ENCODE measurements at regions not wholly inside any gene's neighbourhood (a gene's known extent, or its start where the extent isn't known, plus 50 kb on each side); places are given as distances from the start of the nearest gene placed in this dataset.
"Not testable (repeated sequence)": the region's sequence is repeated elsewhere in the genome, so short reads cannot be mapped to it uniquely, and the experiment has no call there.

DNA sequence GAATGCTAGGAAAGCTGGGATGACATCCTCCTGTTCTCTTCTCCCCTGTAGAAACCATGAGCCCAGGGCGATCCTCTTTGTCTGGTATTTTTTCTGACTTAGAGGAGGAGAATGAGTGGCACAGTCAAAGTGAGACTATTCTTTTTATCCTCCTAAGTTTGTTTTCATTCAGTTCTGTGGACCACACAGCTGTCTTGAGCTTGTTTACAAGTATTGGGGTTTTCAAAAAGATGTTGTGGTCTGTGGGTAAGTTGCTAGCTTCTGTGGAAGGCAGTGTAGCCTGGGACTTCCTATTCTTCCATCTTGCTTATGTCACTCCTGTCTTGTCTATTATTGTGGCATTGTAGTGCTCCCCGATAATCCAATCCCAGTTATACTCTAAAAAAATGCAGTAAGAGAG is 223.0 kb downstream of the PAPSS1 start:
- POLR2A ChIA-PET, result no interaction called here
- Mint-ChIP-seq H3K9me3 (peaks cover 0 to 22% (median 14%) of the 10 kb centered on the region in 9 donors), H3K27ac (no peak overlapping the region), H3K4me1 (no peaks in the 10 kb centered on the region), H3K36me3 (peaks cover 0 to 6% (median 0%) of the 10 kb centered on the region in 3 donors), H3K4me3 (no peak overlapping the region), H3K27me3 (peaks cover 3 to 13% (median 7%) of the 10 kb centered on the region in 5 donors)
- no peak for DNase-seq
- no peak for ATAC-seq

DNA sequence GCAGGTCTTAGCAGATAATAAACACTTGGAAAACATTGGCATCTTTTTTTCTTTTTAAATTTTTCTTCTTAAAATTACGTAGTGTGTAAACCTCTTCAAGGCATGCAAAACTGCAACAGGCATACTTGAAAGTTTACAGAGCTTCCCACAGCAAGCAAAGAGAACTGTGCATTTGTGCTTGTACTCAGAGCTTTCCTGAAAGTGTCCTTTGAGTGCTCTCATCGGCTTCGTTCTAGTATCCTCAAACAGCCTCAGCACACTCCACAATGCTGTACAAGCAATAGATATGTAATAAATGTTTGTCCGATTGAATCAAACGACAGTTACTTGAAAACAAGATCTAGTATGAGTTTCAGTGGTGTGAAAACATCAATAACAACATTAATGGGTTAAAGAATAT is 227.5 kb downstream of the PAPSS1 start:
- no peak for ATAC-seq
- no peak for DNase-seq
- Mint-ChIP-seq H3K27ac (no peak overlapping the region), H3K9me3 (peaks cover 0 to 22% (median 8%) of the 10 kb centered on the region in 9 donors), H3K4me3 (no peak overlapping the region), H3K4me1 (no peaks in the 10 kb centered on the region), H3K27me3 (peaks cover 0 to 4% (median 0%) of the 10 kb centered on the region in 5 donors), H3K36me3 (no peaks in the 10 kb centered on the region)
- POLR2A ChIA-PET, result no interaction called here

DNA sequence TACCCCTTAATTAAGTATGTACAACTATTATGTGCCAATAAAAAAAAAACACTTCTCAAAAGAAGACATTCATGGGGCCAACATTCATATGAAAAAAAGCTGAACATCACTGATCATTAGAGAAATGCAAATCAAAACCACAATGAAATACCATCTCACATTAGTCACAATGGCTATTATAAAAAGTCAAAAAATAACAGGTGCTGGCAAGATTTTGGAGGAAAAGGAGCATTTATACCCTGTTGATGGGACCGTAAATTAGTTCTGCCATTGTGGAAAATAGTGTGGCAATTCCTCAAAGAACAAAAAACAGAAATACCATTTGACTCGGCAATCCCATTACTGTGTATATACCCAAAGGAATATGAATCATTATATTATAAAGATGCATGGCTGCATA is 229.9 kb downstream of the PAPSS1 start:
- Mint-ChIP-seq H3K27ac (no peak overlapping the region), H3K4me3 (no peak overlapping the region), H3K36me3 (no peaks in the 10 kb centered on the region), H3K4me1 (no peaks in the 10 kb centered on the region), H3K9me3 (peaks cover 0 to 10% (median 3%) of the 10 kb centered on the region in 9 donors), H3K27me3 (peaks cover 0 to 4% (median 0%) of the 10 kb centered on the region in 5 donors)
- DNase-seq, result no peak
- POLR2A ChIA-PET, result no interaction called here
- ATAC-seq, result no peak

DNA sequence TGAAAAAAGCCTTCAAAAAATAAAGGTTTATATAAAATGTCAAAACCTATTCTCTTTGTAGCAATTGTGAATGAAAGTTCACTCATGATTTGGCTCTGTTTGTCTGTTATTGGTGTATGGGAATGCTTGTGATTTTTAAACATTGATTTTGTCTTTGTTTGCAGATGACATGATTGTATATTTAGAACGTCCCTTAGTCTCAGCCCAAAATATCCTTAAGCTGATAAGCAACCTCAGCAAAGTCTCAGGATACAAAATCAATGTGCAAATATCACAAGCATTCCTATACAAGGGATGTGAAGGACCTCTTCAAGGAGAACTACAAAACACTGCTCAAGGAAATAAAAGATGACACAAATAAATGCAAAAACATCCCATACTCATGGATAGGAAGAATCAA is 236.4 kb downstream of the PAPSS1 start:
- H3K27ac Mint-ChIP-seq, H3K4me1 Mint-ChIP-seq, DNase-seq, H3K4me3 Mint-ChIP-seq, POLR2A ChIA-PET, ATAC-seq: not testable (repeated sequence)
- H3K36me3 Mint-ChIP-seq, result peaks cover 0 to 35% (median 0%) of the 10 kb centered on the region in 3 donors
- peaks cover 0 to 22% (median 2%) of the 10 kb centered on the region in 5 donors for H3K27me3 Mint-ChIP-seq
- H3K9me3 Mint-ChIP-seq, result peaks cover 13 to 58% (median 29%) of the 10 kb centered on the region in 9 donors

DNA sequence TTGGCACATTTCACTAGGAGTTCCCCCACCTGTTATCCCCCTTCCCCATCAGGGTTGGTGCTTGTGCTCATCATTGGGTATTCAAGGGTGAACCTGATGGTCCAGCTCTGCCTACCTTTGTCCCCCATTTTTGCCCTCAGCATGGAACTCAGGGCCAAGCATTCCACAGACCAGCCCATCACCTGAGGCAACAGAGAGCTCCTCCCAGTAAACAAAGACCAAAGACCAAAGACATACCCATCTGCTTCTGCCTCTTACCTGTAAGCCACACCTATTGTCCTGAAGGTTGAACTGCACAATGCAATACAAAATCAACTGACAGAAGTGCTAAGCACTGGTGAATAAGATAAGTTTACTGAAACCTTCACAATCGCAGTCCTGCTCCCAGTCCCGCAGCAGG is 237.5 kb downstream of the PAPSS1 start:
- peaks cover 13 to 66% (median 32%) of the 10 kb centered on the region in 9 donors for H3K9me3 Mint-ChIP-seq
- DNase-seq, result no peak
- no peak for ATAC-seq
- peaks cover 0 to 22% (median 2%) of the 10 kb centered on the region in 5 donors for H3K27me3 Mint-ChIP-seq
- H3K27ac Mint-ChIP-seq, result no peak overlapping the region
- H3K4me1 Mint-ChIP-seq, result peaks cover 0 to 2% (median 0%) of the 10 kb centered on the region in 4 donors
- H3K36me3 Mint-ChIP-seq, result peaks cover 0 to 40% (median 0%) of the 10 kb centered on the region in 3 donors
- no peak overlapping the region for H3K4me3 Mint-ChIP-seq
- POLR2A ChIA-PET, result no interaction called here

DNA sequence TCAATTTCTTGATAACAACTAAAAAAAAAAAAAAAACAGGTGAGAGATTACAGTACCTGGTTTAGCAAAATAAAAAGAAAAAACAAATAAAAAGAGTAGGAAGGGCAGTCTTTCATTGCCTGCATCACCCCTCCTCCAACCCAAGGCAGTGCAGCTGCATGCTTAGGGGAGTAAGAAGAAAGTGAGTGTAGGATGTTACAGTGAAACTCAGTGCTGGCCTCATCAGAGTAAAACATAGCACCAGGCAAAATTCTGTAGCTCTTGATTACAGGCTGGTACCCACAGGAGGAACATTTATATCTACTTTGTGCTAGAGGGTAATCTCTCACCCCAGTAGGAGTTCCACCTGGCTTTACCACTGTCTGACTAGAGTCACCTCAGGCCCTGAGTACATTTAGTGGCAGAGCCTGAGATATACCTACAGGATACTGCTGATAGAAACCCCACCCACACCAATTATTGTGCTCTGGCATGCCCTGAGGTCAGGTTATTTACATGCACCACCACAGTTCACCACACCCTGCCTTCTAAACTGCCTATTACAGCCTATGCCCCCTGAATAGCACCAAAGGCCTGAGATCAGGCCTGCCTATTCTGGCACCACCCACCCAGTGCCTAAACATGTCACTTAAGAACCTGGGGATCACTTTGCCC is 241.6 kb downstream of the PAPSS1 start:
- Mint-ChIP-seq H3K4me3 (no peak overlapping the region), H3K36me3 (peaks cover 0 to 35% (median 0%) of the 10 kb centered on the region in 3 donors), H3K4me1 (peaks cover 0 to 2% (median 0%) of the 10 kb centered on the region in 4 donors), H3K27me3 (peaks cover 0 to 13% (median 2%) of the 10 kb centered on the region in 5 donors), H3K27ac (no peak overlapping the region), H3K9me3 (peaks cover 8 to 52% (median 26%) of the 10 kb centered on the region in 9 donors)
- DNase-seq (no peak), ATAC-seq (no peak)
- POLR2A ChIA-PET, result no interaction called here

DNA sequence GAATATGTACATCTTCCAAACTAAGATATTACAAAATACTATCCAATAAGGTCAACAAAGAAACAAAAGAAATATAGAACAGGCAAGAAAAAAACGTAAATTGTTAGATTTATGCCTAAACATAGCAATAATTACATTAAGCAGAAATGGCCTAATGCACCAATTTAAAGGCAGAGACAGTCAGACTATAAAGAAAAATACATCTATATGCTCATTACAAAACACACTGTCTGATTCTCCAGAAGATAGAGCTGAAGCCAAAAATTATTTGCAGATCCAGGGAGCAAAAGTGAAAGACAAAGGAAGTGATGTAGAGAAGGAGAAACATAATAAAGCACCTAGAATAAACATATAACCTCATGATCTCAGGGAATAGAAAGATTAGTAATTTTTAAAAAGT is 246.9 kb downstream of the PAPSS1 start:
- Mint-ChIP-seq H3K27ac (no peak overlapping the region), H3K36me3 (peaks cover 0 to 4% (median 0%) of the 10 kb centered on the region in 3 donors), H3K4me1 (no peaks in the 10 kb centered on the region), H3K27me3 (peaks cover 0 to 13% (median 2%) of the 10 kb centered on the region in 5 donors), H3K4me3 (no peak overlapping the region), H3K9me3 (peaks cover 0 to 9% (median 3%) of the 10 kb centered on the region in 9 donors)
- ATAC-seq, result no peak
- POLR2A ChIA-PET, result no interaction called here
- DNase-seq, result no peak

DNA sequence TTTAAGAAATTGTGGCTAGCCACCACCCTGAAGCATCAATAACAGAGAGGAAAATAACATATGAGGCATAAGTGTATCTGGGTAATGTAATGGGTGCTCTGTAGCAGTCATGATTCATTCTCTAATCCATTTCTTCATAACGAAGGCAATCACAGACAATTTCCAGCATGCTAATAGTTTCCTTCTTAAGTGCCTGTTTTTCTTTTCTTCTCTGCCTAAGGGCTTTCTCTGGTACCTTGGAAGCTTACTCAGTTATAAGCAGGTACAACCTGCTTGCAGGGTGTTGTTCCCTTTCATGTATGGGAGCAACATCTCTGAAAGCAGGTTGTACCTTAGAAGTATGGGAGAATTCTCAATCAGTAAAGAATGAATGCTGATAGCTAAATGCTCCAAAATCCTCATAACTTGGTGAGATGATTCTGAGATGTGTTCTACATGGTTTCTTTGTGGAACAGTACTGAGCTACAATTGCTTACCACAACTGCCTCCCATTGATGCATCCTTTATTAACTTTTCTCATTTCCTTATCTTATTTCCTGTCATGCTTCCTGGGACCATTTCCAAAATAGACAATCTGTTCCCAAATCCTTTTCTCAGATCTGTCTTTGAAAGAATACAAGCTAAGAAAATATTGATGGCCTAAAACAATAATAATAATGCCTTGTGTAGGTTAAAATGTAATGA is 247.6 kb downstream of the PAPSS1 start:
- H3K4me3 Mint-ChIP-seq, result no peak overlapping the region
- H3K27me3 Mint-ChIP-seq, result peaks cover 0 to 13% (median 2%) of the 10 kb centered on the region in 5 donors
- no peaks in the 10 kb centered on the region for H3K36me3 Mint-ChIP-seq
- POLR2A ChIA-PET, result no interaction called here
- ATAC-seq (no peak), DNase-seq (no peak)
- no peak overlapping the region for H3K27ac Mint-ChIP-seq
- peaks cover 0 to 5% (median 0%) of the 10 kb centered on the region in 9 donors for H3K9me3 Mint-ChIP-seq
- no peaks in the 10 kb centered on the region for H3K4me1 Mint-ChIP-seq

DNA sequence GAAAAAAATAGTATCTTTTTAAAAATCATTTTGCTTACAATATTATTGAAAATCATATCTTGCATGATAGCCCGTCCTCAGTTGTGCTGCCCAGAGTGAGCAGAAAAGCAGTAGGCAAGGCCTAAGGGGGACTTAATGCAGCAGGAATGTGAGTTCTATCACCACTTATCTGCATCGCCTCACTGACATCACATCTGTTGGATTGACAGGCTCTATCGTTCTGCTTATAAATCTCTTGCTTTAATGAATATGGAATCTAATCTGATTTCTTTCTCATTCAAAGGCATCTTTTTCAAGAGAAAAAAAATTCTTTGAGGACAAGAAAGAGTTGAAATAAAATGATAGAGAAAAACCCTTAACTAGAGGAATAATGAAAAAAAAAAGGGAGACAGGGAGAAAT is 249.9 kb downstream of the PAPSS1 start:
- Mint-ChIP-seq H3K27ac (no peak overlapping the region), H3K4me3 (no peak overlapping the region), H3K27me3 (peaks cover 0 to 11% (median 2%) of the 10 kb centered on the region in 5 donors), H3K4me1 (no peaks in the 10 kb centered on the region), H3K36me3 (no peaks in the 10 kb centered on the region), H3K9me3 (no peaks in the 10 kb centered on the region)
- POLR2A ChIA-PET, result no interaction called here
- DNase-seq, result no peak
- no peak for ATAC-seq

DNA sequence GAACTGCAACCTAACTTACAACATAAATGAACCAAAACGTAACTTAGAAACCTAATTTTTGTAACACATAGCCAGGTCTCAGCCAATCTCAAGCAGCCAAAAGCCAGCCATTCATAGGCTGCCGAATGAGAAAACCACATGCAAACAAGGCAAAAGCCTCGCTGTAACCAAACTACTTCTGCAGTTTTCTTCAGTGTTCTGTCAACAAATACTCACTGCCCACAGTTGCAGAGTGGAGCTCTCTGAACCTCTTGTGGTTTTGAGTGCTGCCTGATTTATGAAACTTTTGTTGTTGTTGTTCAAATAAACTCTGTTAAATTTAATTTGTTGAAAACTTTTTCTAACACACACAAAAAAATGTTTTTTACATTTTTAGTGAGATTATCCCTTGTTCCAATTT is 251.2 kb downstream of the PAPSS1 start:
- H3K36me3 Mint-ChIP-seq, result no peaks in the 10 kb centered on the region
- no peaks in the 10 kb centered on the region for H3K9me3 Mint-ChIP-seq
- DNase-seq (no peak), ATAC-seq (no peak)
- POLR2A ChIA-PET, result no interaction called here
- no peak overlapping the region for H3K27ac Mint-ChIP-seq
- H3K27me3 Mint-ChIP-seq, result peaks cover 0 to 10% (median 2%) of the 10 kb centered on the region in 5 donors
- no peaks in the 10 kb centered on the region for H3K4me1 Mint-ChIP-seq
- H3K4me3 Mint-ChIP-seq, result no peak overlapping the region

DNA sequence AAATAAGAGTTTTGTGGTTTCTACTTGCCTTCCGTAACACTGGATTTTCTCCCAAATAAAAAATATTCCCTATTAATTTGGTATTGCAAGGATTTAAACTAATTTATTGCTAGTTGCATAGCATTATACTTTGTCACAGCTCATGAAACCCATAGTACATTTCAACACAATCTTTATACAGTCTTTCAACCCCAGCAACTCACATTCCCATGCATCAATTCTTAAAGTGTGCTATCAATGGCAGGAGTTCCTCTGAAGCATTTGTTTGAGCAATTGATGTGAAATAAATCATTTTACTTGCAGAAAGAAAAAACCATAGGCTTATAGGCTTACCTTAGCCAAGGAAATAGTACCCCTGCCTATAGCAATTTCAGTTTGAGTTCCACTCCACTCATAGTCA is 251.9 kb downstream of the PAPSS1 start:
- H3K27ac Mint-ChIP-seq, result no peak overlapping the region
- no peak overlapping the region for H3K4me3 Mint-ChIP-seq
- no peaks in the 10 kb centered on the region for H3K4me1 Mint-ChIP-seq
- ATAC-seq (no peak), DNase-seq (no peak)
- H3K9me3 Mint-ChIP-seq, result no peaks in the 10 kb centered on the region
- POLR2A ChIA-PET, result no interaction called here
- peaks cover 0 to 10% (median 2%) of the 10 kb centered on the region in 5 donors for H3K27me3 Mint-ChIP-seq
- no peaks in the 10 kb centered on the region for H3K36me3 Mint-ChIP-seq

DNA sequence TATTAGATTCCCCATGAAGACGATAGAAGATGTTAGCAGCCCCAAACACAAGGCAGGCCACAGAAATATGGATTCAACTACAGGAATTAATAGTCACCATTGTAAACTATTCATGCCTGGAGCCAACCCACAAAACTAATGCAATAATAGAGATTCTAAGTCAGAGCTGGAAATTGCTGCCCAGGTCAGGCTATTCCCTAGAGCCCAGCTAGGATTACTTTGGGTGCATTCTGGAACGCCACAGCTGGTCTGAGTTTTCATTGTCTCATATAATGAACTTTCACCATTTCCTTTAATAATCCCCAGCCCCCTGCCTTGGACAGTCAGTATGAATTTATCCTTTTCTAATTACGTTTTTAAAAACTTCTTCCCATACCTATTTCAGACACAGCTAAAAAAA is 252.6 kb downstream of the PAPSS1 start:
- no peak overlapping the region for H3K27ac Mint-ChIP-seq
- DNase-seq (no peak), ATAC-seq (no peak)
- H3K36me3 Mint-ChIP-seq, result no peaks in the 10 kb centered on the region
- POLR2A ChIA-PET, result no interaction called here
- no peaks in the 10 kb centered on the region for H3K9me3 Mint-ChIP-seq
- no peaks in the 10 kb centered on the region for H3K4me1 Mint-ChIP-seq
- no peak overlapping the region for H3K4me3 Mint-ChIP-seq
- peaks cover 0 to 10% (median 2%) of the 10 kb centered on the region in 5 donors for H3K27me3 Mint-ChIP-seq

DNA sequence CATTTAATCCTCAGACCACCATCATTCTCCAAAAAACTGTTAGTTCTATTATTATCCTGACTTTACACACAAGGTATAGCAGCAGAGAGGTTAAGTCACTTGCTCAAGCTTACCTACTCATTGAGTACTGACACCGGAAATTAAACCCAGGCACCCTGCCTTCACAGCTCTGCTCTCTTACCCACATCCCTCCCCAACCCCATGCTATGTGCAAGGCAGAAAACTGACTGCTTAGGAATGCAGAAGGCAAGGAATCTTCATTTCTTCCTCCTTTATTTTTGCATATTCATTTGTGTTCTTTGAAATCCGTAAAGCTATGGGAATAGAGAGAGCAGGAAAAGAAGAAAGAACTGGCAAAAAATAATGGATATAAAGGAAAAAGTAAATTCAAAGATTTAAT is 261.8 kb downstream of the PAPSS1 start:
- Mint-ChIP-seq H3K4me3 (no peak overlapping the region), H3K4me1 (no peaks in the 10 kb centered on the region), H3K27me3 (peaks cover 4 to 44% (median 13%) of the 10 kb centered on the region in 5 donors), H3K36me3 (peaks cover 0 to 8% (median 0%) of the 10 kb centered on the region in 3 donors), H3K9me3 (peaks cover 0 to 13% (median 0%) of the 10 kb centered on the region in 9 donors), H3K27ac (no peak overlapping the region)
- POLR2A ChIA-PET, result no interaction called here
- ATAC-seq (no peak), DNase-seq (no peak)
